ENCODE measurements at regions not wholly inside any gene's neighbourhood (a gene's known extent, or its start where the extent isn't known, plus 50 kb on each side); places are given as distances from the start of the nearest gene placed in this dataset.

GRCh38 chr3:104536715-104537114 is 830.0 kb upstream of the ALCAM start:
- POLR2A ChIA-PET = no interaction called here
- DNase-seq = no peak
- Mint-ChIP-seq H3K27ac (no peak overlapping the region), H3K27me3 (ENCODE audit: low read depth) (no peaks in the 10 kb centered on the region), H3K36me3 (ENCODE audit: low read depth) (no peaks in the 10 kb centered on the region), H3K9me3 (ENCODE audit: insufficient read depth) (peaks cover 7% of the 10 kb centered on the region), H3K4me3 (no peak overlapping the region), H3K4me1 (ENCODE audit: low read depth) (no peaks in the 10 kb centered on the region)
- CTCF ChIA-PET = no interaction called here
- ATAC-seq = no peak

GRCh38 chr3:104537323-104537722 is 829.4 kb upstream of the ALCAM start:
- H3K27me3 Mint-ChIP-seq (ENCODE audit: low read depth) = no peaks in the 10 kb centered on the region
- no peaks in the 10 kb centered on the region for H3K4me1 Mint-ChIP-seq (ENCODE audit: low read depth)
- POLR2A ChIA-PET = no interaction called here

GRCh38 chr3:104546301-104546700 is 820.4 kb upstream of the ALCAM start:
- H3K27ac Mint-ChIP-seq = no peak overlapping the region
- H3K4me1 Mint-ChIP-seq (ENCODE audit: low read depth) = no peaks in the 10 kb centered on the region
- POLR2A ChIA-PET = no interaction called here
- no peak for DNase-seq
- H3K27me3 Mint-ChIP-seq (ENCODE audit: low read depth) = no peaks in the 10 kb centered on the region
- no peaks in the 10 kb centered on the region for H3K36me3 Mint-ChIP-seq (ENCODE audit: low read depth)
- ATAC-seq = no peak
- no peaks in the 10 kb centered on the region for H3K9me3 Mint-ChIP-seq (ENCODE audit: insufficient read depth)
- CTCF ChIA-PET = no interaction called here
- no peak overlapping the region for H3K4me3 Mint-ChIP-seq

More at GRCh38 chr3:104537323-104537722, 829.4 kb upstream of the ALCAM start:
- ATAC-seq = no peak
- no peaks in the 10 kb centered on the region for H3K36me3 Mint-ChIP-seq (ENCODE audit: low read depth)
- CTCF ChIA-PET = no interaction called here
- H3K9me3 Mint-ChIP-seq (ENCODE audit: insufficient read depth) = peaks cover 7% of the 10 kb centered on the region
- DNase-seq = no peak
- no peak overlapping the region for H3K4me3 Mint-ChIP-seq
- H3K27ac Mint-ChIP-seq = no peak overlapping the region

GRCh38 chr3:104547031-104547430 is 819.7 kb upstream of the ALCAM start:
- Mint-ChIP-seq H3K27me3 (ENCODE audit: low read depth) (no peaks in the 10 kb centered on the region), H3K4me1 (ENCODE audit: low read depth) (no peaks in the 10 kb centered on the region), H3K4me3 (no peak overlapping the region), H3K27ac (no peak overlapping the region), H3K36me3 (ENCODE audit: low read depth) (no peaks in the 10 kb centered on the region), H3K9me3 (ENCODE audit: insufficient read depth) (no peaks in the 10 kb centered on the region)
- CTCF ChIA-PET = no interaction called here
- ATAC-seq (no peak), DNase-seq (no peak)
- POLR2A ChIA-PET = no interaction called here

- ATAC-seq (no peak), DNase-seq (no peak)
- Mint-ChIP-seq H3K27me3 (ENCODE audit: low read depth) (no peaks in the 10 kb centered on the region), H3K9me3 (ENCODE audit: insufficient read depth) (no peaks in the 10 kb centered on the region), H3K36me3 (ENCODE audit: low read depth) (no peaks in the 10 kb centered on the region), H3K27ac (no peak overlapping the region), H3K4me3 (no peak overlapping the region), H3K4me1 (ENCODE audit: low read depth) (no peaks in the 10 kb centered on the region)
- CTCF ChIA-PET = no interaction called here
- POLR2A ChIA-PET = no interaction called here
Observed at GRCh38 chr3:104548401-104548800, 818.3 kb upstream of the ALCAM start.

GRCh38 chr3:104549099-104549714 is 817.5 kb upstream of the ALCAM start:
- no peak for DNase-seq
- no peaks in the 10 kb centered on the region for H3K36me3 Mint-ChIP-seq (ENCODE audit: low read depth)
- ChIA-PET POLR2A (no interaction called here), CTCF (interaction anchor here (0.6 kb wide), 1 partner anchor 75 kb away, joined by 3 read pairs; no protein-coding TSS in a partner anchor)
- no peak overlapping the region for H3K27ac Mint-ChIP-seq
- H3K9me3 Mint-ChIP-seq (ENCODE audit: insufficient read depth) = no peaks in the 10 kb centered on the region
- no peaks in the 10 kb centered on the region for H3K27me3 Mint-ChIP-seq (ENCODE audit: low read depth)
- no peaks in the 10 kb centered on the region for H3K4me1 Mint-ChIP-seq (ENCODE audit: low read depth)
- no peak for ATAC-seq
- H3K4me3 Mint-ChIP-seq = no peak overlapping the region

- Mint-ChIP-seq H3K4me1 (ENCODE audit: low read depth) (no peaks in the 10 kb centered on the region), H3K9me3 (ENCODE audit: insufficient read depth) (no peaks in the 10 kb centered on the region), H3K36me3 (ENCODE audit: low read depth) (no peaks in the 10 kb centered on the region), H3K4me3 (no peak overlapping the region), H3K27ac (no peak overlapping the region), H3K27me3 (ENCODE audit: low read depth) (peaks cover 4% of the 10 kb centered on the region)
- DNase-seq (no peak), ATAC-seq (no peak)
- ChIA-PET CTCF (no interaction called here), POLR2A (no interaction called here)
Observed at GRCh38 chr3:104553121-104553520, 813.6 kb upstream of the ALCAM start.

- ChIA-PET POLR2A (no interaction called here), CTCF (no interaction called here)
- no peaks in the 10 kb centered on the region for H3K4me1 Mint-ChIP-seq (ENCODE audit: low read depth)
- DNase-seq (no peak), ATAC-seq (no peak)
- H3K4me3 Mint-ChIP-seq = no peak overlapping the region
- H3K27ac Mint-ChIP-seq = no peak overlapping the region
- H3K9me3 Mint-ChIP-seq (ENCODE audit: insufficient read depth) = no peaks in the 10 kb centered on the region
- no peaks in the 10 kb centered on the region for H3K36me3 Mint-ChIP-seq (ENCODE audit: low read depth)
- H3K27me3 Mint-ChIP-seq (ENCODE audit: low read depth) = peaks cover 4% of the 10 kb centered on the region
Observed at GRCh38 chr3:104554425-104554824, 812.3 kb upstream of the ALCAM start.

GRCh38 chr3:104555728-104556127 is 811.0 kb upstream of the ALCAM start:
- ChIA-PET CTCF (no interaction called here), POLR2A (no interaction called here)
- Mint-ChIP-seq H3K4me3 (no peak overlapping the region), H3K36me3 (ENCODE audit: low read depth) (no peaks in the 10 kb centered on the region), H3K27me3 (ENCODE audit: low read depth) (peaks cover 4% of the 10 kb centered on the region), H3K27ac (no peak overlapping the region), H3K9me3 (ENCODE audit: insufficient read depth) (no peaks in the 10 kb centered on the region), H3K4me1 (ENCODE audit: low read depth) (no peaks in the 10 kb centered on the region)
- ATAC-seq (no peak), DNase-seq (no peak)

- CTCF ChIA-PET = no interaction called here
- no peak overlapping the region for H3K4me3 Mint-ChIP-seq
- POLR2A ChIA-PET = no interaction called here
- peaks cover 4% of the 10 kb centered on the region for H3K27me3 Mint-ChIP-seq (ENCODE audit: low read depth)
- no peak for DNase-seq
- H3K9me3 Mint-ChIP-seq (ENCODE audit: insufficient read depth) = no peaks in the 10 kb centered on the region
- no peaks in the 10 kb centered on the region for H3K36me3 Mint-ChIP-seq (ENCODE audit: low read depth)
- no peaks in the 10 kb centered on the region for H3K4me1 Mint-ChIP-seq (ENCODE audit: low read depth)
- no peak overlapping the region for H3K27ac Mint-ChIP-seq
- ATAC-seq = no peak
Observed at GRCh38 chr3:104556372-104557078, 810.2 kb upstream of the ALCAM start.

- Mint-ChIP-seq H3K27ac (no peak overlapping the region), H3K36me3 (ENCODE audit: low read depth) (no peaks in the 10 kb centered on the region), H3K9me3 (ENCODE audit: insufficient read depth) (no peaks in the 10 kb centered on the region), H3K4me1 (ENCODE audit: low read depth) (no peaks in the 10 kb centered on the region), H3K27me3 (ENCODE audit: low read depth) (peaks cover 4% of the 10 kb centered on the region), H3K4me3 (no peak overlapping the region)
- ChIA-PET POLR2A (no interaction called here), CTCF (no interaction called here)
- DNase-seq (no peak), ATAC-seq (no peak)
Observed at GRCh38 chr3:104561324-104561723, 805.4 kb upstream of the ALCAM start.

- no peaks in the 10 kb centered on the region for H3K4me1 Mint-ChIP-seq (ENCODE audit: low read depth)
- DNase-seq (peak; percentile 69), ATAC-seq (no peak)
- H3K4me3 Mint-ChIP-seq = no peak overlapping the region
- POLR2A ChIA-PET = interaction anchor here (0.6 kb wide), 1 partner anchor 806 kb away, joined by 3 read pairs; no protein-coding TSS in a partner anchor
- H3K9me3 Mint-ChIP-seq (ENCODE audit: insufficient read depth) = no peaks in the 10 kb centered on the region
- H3K36me3 Mint-ChIP-seq (ENCODE audit: low read depth) = no peaks in the 10 kb centered on the region
- no peak overlapping the region for H3K27ac Mint-ChIP-seq
- CTCF ChIA-PET = no interaction called here
- H3K27me3 Mint-ChIP-seq (ENCODE audit: low read depth) = no peaks in the 10 kb centered on the region
Observed at GRCh38 chr3:104564045-104564643, 802.6 kb upstream of the ALCAM start.
